OCI-LY7 (cell line): ENCODE measurements at regions not wholly inside any gene's neighbourhood (a gene's known extent, or its start where the extent isn't known, plus 50 kb on each side); places are given as distances from the start of the nearest gene placed in this dataset.

Source experiments
- BruUV-seq: library from RNA; stranded (reverse); fragments of 400-500 nt; replicated peaks from 2 replicates; lab custom pipeline; 2021; lab: Mats Ljungman, UMichigan
- CTCF ChIA-PET: fragments of 300-600 bp; sonication (Branson Sonifier 250); formaldehyde crosslinking; loops from one replicate; lab custom pipeline; 2022; ENCODE audit warnings: antibody characterized with exemption; ENCODE audit not compliant: unreplicated experiment; lab: Charles Lee
- POLR2A ChIA-PET: fragments of 300-600 bp; sonication (Branson Sonifier 250); formaldehyde crosslinking; loops from one replicate; lab custom pipeline; 2022; ENCODE audit warnings: antibody characterized with exemption; lab: Charles Lee
- DNase-seq: peaks from one replicate; pipeline ENCODE4 v3.0.0-alpha.2; 2015; ENCODE audit warnings: low spot score
- H2AFZ ChIP-seq: fragments of 200-600 bp; sonication (generic), shearing (Covaris generic); 2 replicates; pipeline ENCODE4 v1.6.1; 2014; ENCODE audit warnings: mild to moderate bottlenecking, antibody characterized with exemption, low read length, moderate library complexity
- H3K27ac ChIP-seq: fragments of 200-600 bp; sonication (generic); 2 replicates; pipeline ENCODE4 v1.5.1; 2014; ENCODE audit warnings: mixed run types, low read depth, mild to moderate bottlenecking, moderate library complexity, low read length, inconsistent platforms; ENCODE audit not compliant: poor library complexity, severe bottlenecking
- H3K36me3 ChIP-seq: fragments of 200-600 bp; sonication (generic); 2 replicates; pipeline ENCODE4 v1.6.1; 2014; ENCODE audit warnings: mild to moderate bottlenecking, antibody characterized with exemption, low read length, moderate library complexity, mixed read lengths; ENCODE audit not compliant: insufficient read depth
- H3K4me1 ChIP-seq: fragments of 200-600 bp; sonication (generic); 2 replicates; pipeline ENCODE4 v1.5.1; 2014; ENCODE audit warnings: mild to moderate bottlenecking, low read length; ENCODE audit not compliant: insufficient read depth, poor library complexity, severe bottlenecking
- H3K4me2 ChIP-seq: fragments of 200-600 bp; sonication (generic); 2 replicates; pipeline ENCODE4 v1.6.1; 2014; ENCODE audit warnings: mild to moderate bottlenecking, low read length
- H3K4me3 ChIP-seq: fragments of 200-600 bp; sonication (generic); 2 replicates; pipeline ENCODE4 v1.5.1; 2014; ENCODE audit warnings: mild to moderate bottlenecking, low read depth, low read length; ENCODE audit not compliant: poor library complexity, severe bottlenecking
- H3K79me2 ChIP-seq: fragments of 200-600 bp; sonication (generic); 2 replicates; pipeline ENCODE4 v1.6.1; 2016; ENCODE audit warnings: low read depth, mild to moderate bottlenecking, low read length, moderate library complexity, mixed read lengths; ENCODE audit not compliant: insufficient read depth
- H3K9me2 ChIP-seq: fragments of 200-600 bp; sonication (generic); 2 replicates; pipeline ENCODE4 v1.6.1; 2016; ENCODE audit warnings: mild to moderate bottlenecking, low read length, mixed read lengths; ENCODE audit not compliant: insufficient read depth
- H3K9me3 ChIP-seq: fragments of 200-600 bp; sonication (generic); 2 replicates; pipeline ENCODE4 v1.6.1; 2014; ENCODE audit warnings: mild to moderate bottlenecking, mixed run types, low read length, mixed read lengths
- H4K20me1 ChIP-seq: fragments of 200-600 bp; sonication (generic); 2 replicates; pipeline ENCODE4 v1.6.1; 2014; ENCODE audit warnings: mild to moderate bottlenecking, antibody characterized with exemption, low read length, moderate library complexity, mixed read lengths; ENCODE audit not compliant: insufficient read depth
- EZH2phosphoT487 ChIP-seq: fragments of 200-600 bp; sonication (generic); IDR thresholded peaks from 2 replicates; pipeline ENCODE4 v1.6.1; 2018; ENCODE audit warnings: low read depth, borderline replicate concordance, mild to moderate bottlenecking, mixed run types, antibody characterized with exemption, low read length, moderate library complexity, mixed read lengths
- intact Hi-C: fragments of 100-400 bp; cut with micrococcal nuclease; formaldehyde crosslinking; loops from one replicate; pipeline ENCODE4 v1.10.0; 2022; ENCODE audit not compliant: unreplicated experiment
- TF ChIP-seq, protein P1 (sequence below): fragments of 200-600 bp; sonication (generic); conservative IDR thresholded peaks from 2 replicates; pipeline ENCODE4 v1.5.1; 2014; ENCODE audit warnings: mild to moderate bottlenecking, antibody characterized with exemption, low read length, moderate library complexity, mixed read lengths

DNA sequence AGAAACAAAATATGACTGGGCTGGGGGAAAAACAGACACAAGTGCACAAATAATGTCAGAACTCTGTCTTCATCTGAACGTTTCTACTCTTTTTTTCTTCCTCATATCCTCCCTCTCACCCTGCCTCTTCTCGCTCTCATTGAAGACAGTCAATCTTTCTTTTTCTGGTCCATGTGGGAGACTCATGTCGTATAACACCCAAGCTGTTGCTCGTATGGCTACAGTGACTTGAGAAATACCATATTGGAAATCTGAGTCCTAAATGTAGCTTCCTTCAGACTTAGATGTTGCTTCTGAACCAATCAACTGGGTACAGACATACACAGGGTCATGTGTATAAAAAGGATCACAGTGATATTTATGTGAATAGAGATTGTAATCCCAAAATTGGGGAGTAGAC is 579.8 kb upstream of the CELF2 start:
- Histone ChIP-seq H2AFZ (no peak overlapping the region), H3K9me3 (no peaks in the 10 kb centered on the region), H3K36me3 (no peaks in the 10 kb centered on the region), H3K4me2 (no peak overlapping the region), H3K79me2 (no peaks in the 10 kb centered on the region), H3K4me3 (no peak overlapping the region), H4K20me1 (no peaks in the 10 kb centered on the region), H3K9me2 (no peaks in the 10 kb centered on the region), H3K4me1 (no peaks in the 10 kb centered on the region), H3K27ac (no peak overlapping the region)
- no TSS peak for BruUV-seq
- ChIA-PET CTCF (no interaction called here), POLR2A (no interaction called here)
- DNase-seq, result no peak
- TF ChIP-seq EZH2phosphoT487, result no peak
- TF ChIP-seq, protein P1, sequence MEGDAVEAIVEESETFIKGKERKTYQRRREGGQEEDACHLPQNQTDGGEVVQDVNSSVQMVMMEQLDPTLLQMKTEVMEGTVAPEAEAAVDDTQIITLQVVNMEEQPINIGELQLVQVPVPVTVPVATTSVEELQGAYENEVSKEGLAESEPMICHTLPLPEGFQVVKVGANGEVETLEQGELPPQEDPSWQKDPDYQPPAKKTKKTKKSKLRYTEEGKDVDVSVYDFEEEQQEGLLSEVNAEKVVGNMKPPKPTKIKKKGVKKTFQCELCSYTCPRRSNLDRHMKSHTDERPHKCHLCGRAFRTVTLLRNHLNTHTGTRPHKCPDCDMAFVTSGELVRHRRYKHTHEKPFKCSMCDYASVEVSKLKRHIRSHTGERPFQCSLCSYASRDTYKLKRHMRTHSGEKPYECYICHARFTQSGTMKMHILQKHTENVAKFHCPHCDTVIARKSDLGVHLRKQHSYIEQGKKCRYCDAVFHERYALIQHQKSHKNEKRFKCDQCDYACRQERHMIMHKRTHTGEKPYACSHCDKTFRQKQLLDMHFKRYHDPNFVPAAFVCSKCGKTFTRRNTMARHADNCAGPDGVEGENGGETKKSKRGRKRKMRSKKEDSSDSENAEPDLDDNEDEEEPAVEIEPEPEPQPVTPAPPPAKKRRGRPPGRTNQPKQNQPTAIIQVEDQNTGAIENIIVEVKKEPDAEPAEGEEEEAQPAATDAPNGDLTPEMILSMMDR, result no peak
- intact Hi-C loops, result no loop called here

DNA sequence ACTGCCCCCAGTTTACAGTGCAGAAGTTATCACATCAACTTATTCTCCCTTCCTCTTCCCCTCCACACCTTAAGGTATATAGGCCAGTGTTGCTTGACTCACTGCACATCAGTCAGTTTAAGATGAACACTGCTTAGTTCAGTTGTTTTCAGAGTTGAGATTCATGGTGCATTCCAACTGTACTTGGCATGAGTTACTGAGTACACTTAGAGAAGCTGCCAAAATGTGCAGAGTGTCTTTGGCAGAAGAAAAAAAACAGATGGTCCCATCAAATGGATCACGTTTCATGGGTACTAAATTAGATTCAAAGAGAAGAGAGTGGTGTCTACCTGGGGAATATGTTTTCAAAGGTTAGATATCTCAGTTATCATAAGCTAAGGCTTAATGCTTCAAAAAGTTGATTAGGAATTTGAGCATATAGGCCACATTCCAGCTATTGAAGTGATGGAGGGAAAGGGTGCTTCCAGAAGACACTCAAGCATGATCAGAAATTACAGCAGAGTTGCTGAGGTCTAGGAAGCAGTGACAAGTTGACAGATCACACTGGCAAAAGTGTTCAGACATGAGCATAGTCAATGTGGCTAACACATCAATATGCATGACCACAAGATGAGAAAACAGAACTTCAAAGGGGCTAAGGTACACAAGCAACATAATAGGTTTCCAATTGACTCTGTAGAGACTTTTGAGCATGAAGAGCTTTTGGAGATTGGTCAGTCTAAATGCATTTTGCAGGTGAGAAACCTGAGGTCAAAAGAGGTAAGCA is 579.2 kb upstream of the CELF2 start:
- no peak overlapping the region for H3K27ac ChIP-seq
- H3K4me2 ChIP-seq, result no peak overlapping the region
- intact Hi-C loops, result no loop called here
- H3K9me2 ChIP-seq, result no peaks in the 10 kb centered on the region
- H3K79me2 ChIP-seq, result no peaks in the 10 kb centered on the region
- H2AFZ ChIP-seq, result no peak overlapping the region
- H3K9me3 ChIP-seq, result no peaks in the 10 kb centered on the region
- ChIA-PET CTCF (no interaction called here), POLR2A (interaction anchor here (0.7 kb wide), 1 partner anchor 35 kb away, joined by 3 read pairs; no protein-coding TSS in a partner anchor)
- no peak for DNase-seq
- TF ChIP-seq EZH2phosphoT487, result no peak
- TF ChIP-seq, protein P1, result no peak
- H3K36me3 ChIP-seq, result no peaks in the 10 kb centered on the region
- no peak overlapping the region for H3K4me3 ChIP-seq
- no TSS peak for BruUV-seq
- H3K4me1 ChIP-seq, result no peaks in the 10 kb centered on the region
- H4K20me1 ChIP-seq, result no peaks in the 10 kb centered on the region

DNA sequence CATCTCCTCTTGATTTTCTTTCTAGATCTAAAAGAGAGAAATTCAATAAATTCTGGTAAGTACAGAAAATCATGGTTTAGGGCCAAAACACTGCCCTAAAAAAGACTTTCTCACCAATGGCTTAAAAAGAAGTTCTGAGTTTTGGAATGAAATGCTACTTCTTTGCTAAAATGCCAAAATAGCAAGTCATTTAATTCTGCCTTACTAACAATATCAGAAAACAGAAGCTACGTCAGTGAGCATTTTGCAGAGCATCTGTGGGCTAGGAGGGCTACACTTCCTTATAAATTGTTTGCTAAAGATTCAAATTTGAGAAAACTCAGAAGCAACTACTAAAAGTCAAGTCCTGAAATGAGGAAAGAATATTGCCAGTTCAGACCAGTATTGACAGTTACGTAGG is 560.8 kb upstream of the CELF2 start:
- BruUV-seq, result no TSS peak
- H3K4me2 ChIP-seq, result no peak overlapping the region
- H3K4me3 ChIP-seq, result no peak overlapping the region
- intact Hi-C loops, result no loop called here
- DNase-seq, result no peak
- no peaks in the 10 kb centered on the region for H3K9me3 ChIP-seq
- CTCF ChIA-PET, result no interaction called here
- no peaks in the 10 kb centered on the region for H3K9me2 ChIP-seq
- H3K27ac ChIP-seq, result no peak overlapping the region
- no peaks in the 10 kb centered on the region for H3K79me2 ChIP-seq
- POLR2A ChIA-PET, result interaction anchor here (0.9 kb wide), 1 partner anchor 10 kb away, joined by 3 read pairs; no protein-coding TSS in a partner anchor
- no peaks in the 10 kb centered on the region for H3K4me1 ChIP-seq
- H4K20me1 ChIP-seq, result no peaks in the 10 kb centered on the region
- H2AFZ ChIP-seq, result no peak overlapping the region
- H3K36me3 ChIP-seq, result no peaks in the 10 kb centered on the region
- TF ChIP-seq EZH2phosphoT487, result no peak
